D721Med (cell line): ENCODE measurements at regions not wholly inside any gene's neighbourhood (a gene's known extent, or its start where the extent isn't known, plus 50 kb on each side); places are given as distances from the start of the nearest gene placed in this dataset.

Source experiments
- DNase-seq: peaks from one replicate; pipeline ENCODE4 v3.0.0; 2011; ENCODE audit warnings: low spot score; ENCODE audit not compliant: insufficient read length
- FAIRE-seq: peaks from 2 replicates; lab custom pipeline; 2011; peaks lifted over from hg19 to GRCh38; lab: Jason Lieb, UNC
- TF ChIP-seq, protein P1 (sequence below): IDR thresholded peaks from 2 replicates; pipeline ENCODE4 v1.5.1; 2012; ENCODE audit warnings: mild to moderate bottlenecking, control low read depth; ENCODE audit not compliant: insufficient read depth; ENCODE audit errors: missing control alignments

- TF ChIP-seq, protein P1, sequence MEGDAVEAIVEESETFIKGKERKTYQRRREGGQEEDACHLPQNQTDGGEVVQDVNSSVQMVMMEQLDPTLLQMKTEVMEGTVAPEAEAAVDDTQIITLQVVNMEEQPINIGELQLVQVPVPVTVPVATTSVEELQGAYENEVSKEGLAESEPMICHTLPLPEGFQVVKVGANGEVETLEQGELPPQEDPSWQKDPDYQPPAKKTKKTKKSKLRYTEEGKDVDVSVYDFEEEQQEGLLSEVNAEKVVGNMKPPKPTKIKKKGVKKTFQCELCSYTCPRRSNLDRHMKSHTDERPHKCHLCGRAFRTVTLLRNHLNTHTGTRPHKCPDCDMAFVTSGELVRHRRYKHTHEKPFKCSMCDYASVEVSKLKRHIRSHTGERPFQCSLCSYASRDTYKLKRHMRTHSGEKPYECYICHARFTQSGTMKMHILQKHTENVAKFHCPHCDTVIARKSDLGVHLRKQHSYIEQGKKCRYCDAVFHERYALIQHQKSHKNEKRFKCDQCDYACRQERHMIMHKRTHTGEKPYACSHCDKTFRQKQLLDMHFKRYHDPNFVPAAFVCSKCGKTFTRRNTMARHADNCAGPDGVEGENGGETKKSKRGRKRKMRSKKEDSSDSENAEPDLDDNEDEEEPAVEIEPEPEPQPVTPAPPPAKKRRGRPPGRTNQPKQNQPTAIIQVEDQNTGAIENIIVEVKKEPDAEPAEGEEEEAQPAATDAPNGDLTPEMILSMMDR, result no peak
- DNase-seq, result no peak
- no peak for FAIRE-seq
Measured at GRCh38 chr12:93317227-93317626, 60.5 kb upstream of the NUDT4 start.

- DNase-seq (no peak), FAIRE-seq (no peak)
- TF ChIP-seq, protein P1, result no peak
Measured at GRCh38 chr12:93318720-93319522, 58.8 kb upstream of the NUDT4 start.

- TF ChIP-seq, protein P1, result no peak
- no peak for DNase-seq
- no peak for FAIRE-seq
Measured at GRCh38 chr12:93319523-93320050, 58.1 kb upstream of the NUDT4 start.

GRCh38 chr12:93322784-93323183 is 54.9 kb upstream of the NUDT4 start:
- FAIRE-seq, result no peak
- no peak for DNase-seq
- TF ChIP-seq, protein P1, result no peak

- no peak for FAIRE-seq
- TF ChIP-seq, protein P1, result no peak
- DNase-seq, result no peak
Measured at GRCh38 chr12:93323625-93324329, 53.9 kb upstream of the NUDT4 start.

- TF ChIP-seq, protein P1, result no peak
- no peak for DNase-seq
- no peak for FAIRE-seq
Measured at GRCh38 chr12:93325855-93326254, 51.9 kb upstream of the NUDT4 start.
